PC-9 (cell line): ENCODE measurements at regions not wholly inside any gene's neighbourhood (a gene's known extent, or its start where the extent isn't known, plus 50 kb on each side); places are given as distances from the start of the nearest gene placed in this dataset.

Experiments
- BruUV-seq: library from RNA; stranded (reverse); fragments of 400-500 nt; replicated peaks from 2 replicates; lab custom pipeline; 2021; lab: Mats Ljungman, UMichigan
- CTCF ChIA-PET: fragments of 300-600 bp; sonication (Branson Sonifier 250); formaldehyde crosslinking; loops from one replicate; lab custom pipeline; 2022; ENCODE audit warnings: antibody characterized with exemption; lab: Charles Lee
- POLR2A ChIA-PET: fragments of 300-600 bp; sonication (Branson Sonifier 250); formaldehyde crosslinking; loops from one replicate; lab custom pipeline; 2022; ENCODE audit warnings: antibody characterized with exemption; ENCODE audit not compliant: unreplicated experiment; lab: Charles Lee
- DNase-seq, 2 experiments: peaks; one replicate each; pipeline versions ENCODE4 v3.0.0 to v3.0.0-alpha.2; 2015 to 2022; ENCODE audit warnings: mixed read lengths in 1 of 2
- H2AFZ ChIP-seq: fragments of 200-600 bp; sonication (generic); 2 replicates; pipeline ENCODE4 v1.8.1; 2017; ENCODE audit warnings: antibody characterized with exemption
- H3F3A ChIP-seq: fragments of 200-600 bp; sonication (generic); 2 replicates; pipeline ENCODE4 v1.8.1; 2017; ENCODE audit warnings: antibody characterized with exemption, mild to moderate bottlenecking, low read depth; ENCODE audit not compliant: insufficient read depth
- H3K27ac ChIP-seq: fragments of 200-600 bp; sonication (generic); 2 replicates; pipeline ENCODE4 v1.6.1; 2016; ENCODE audit warnings: mixed run types
- H3K27me3 ChIP-seq: fragments of 200-600 bp; sonication (generic); 2 replicates; pipeline ENCODE4 v1.6.1; 2016; ENCODE audit warnings: low read depth, mixed run types; ENCODE audit not compliant: insufficient read depth
- H3K36me3 ChIP-seq: fragments of 200-600 bp; sonication (generic); 2 replicates; pipeline ENCODE4 v1.6.1; 2016; ENCODE audit warnings: low read depth, mixed run types
- H3K4me1 ChIP-seq: fragments of 200-600 bp; sonication (generic); replicated peaks from 2 replicates; pipeline ENCODE4 v1.6.1; 2016; ENCODE audit warnings: mixed run types; ENCODE audit not compliant: insufficient read depth
- H3K4me2 ChIP-seq: fragments of 200-600 bp; sonication (generic); 2 replicates; pipeline ENCODE4 v1.6.1; 2017; ENCODE audit warnings: mixed run types
- H3K4me3 ChIP-seq: fragments of 200-600 bp; sonication (generic); 2 replicates; pipeline ENCODE4 v1.6.1; 2016; ENCODE audit warnings: mixed run types
- H3K79me2 ChIP-seq: fragments of 200-600 bp; sonication (generic); 2 replicates; pipeline ENCODE4 v1.6.1; 2017; ENCODE audit warnings: low read depth, mixed run types
- H3K9me2 ChIP-seq: fragments of 200-600 bp; sonication (generic); 2 replicates; pipeline ENCODE4 v1.8.1; 2017; ENCODE audit warnings: mild to moderate bottlenecking; ENCODE audit not compliant: insufficient read depth
- H3K9me3 ChIP-seq: fragments of 200-600 bp; sonication (generic); 2 replicates; pipeline ENCODE4 v1.8.1; 2016; ENCODE audit warnings: low read depth; ENCODE audit not compliant: insufficient read depth
- H4K20me1 ChIP-seq: fragments of 200-600 bp; sonication (generic); 2 replicates; pipeline ENCODE4 v1.8.1; 2017; ENCODE audit not compliant: insufficient read depth
- CTCF ChIP-seq: fragments of 200-600 bp; sonication (generic); conservative IDR thresholded peaks from 2 replicates; pipeline ENCODE4 v1.6.1; 2017; ENCODE audit warnings: mixed run types, antibody characterized with exemption, mild to moderate bottlenecking, moderate library complexity
- EZH2 ChIP-seq: fragments of 200-600 bp; sonication (generic); IDR thresholded peaks from 2 replicates; pipeline ENCODE4 v1.8.0; 2017; ENCODE audit warnings: antibody characterized with exemption, low read depth
- intact Hi-C: fragments of 100-400 bp; cut with micrococcal nuclease; formaldehyde crosslinking; loops from one replicate; pipeline ENCODE4 v1.10.0; 2022; ENCODE audit not compliant: unreplicated experiment

GRCh38 chr18:41265047-41265446 is 690.0 kb upstream of the PIK3C3 start:
- BruUV-seq, result no TSS peak
- Histone ChIP-seq H3K36me3 (no peaks in the 10 kb centered on the region), H2AFZ (no peak overlapping the region), H4K20me1 (no peaks in the 10 kb centered on the region), H3K4me2 (no peak overlapping the region), H3K79me2 (no peaks in the 10 kb centered on the region), H3K27ac (no peak overlapping the region), H3K4me1 (no peaks in the 10 kb centered on the region), H3K9me3 (no peaks in the 10 kb centered on the region), H3K27me3 (no peaks in the 10 kb centered on the region), H3K9me2 (no peaks in the 10 kb centered on the region), H3K4me3 (no peak overlapping the region), H3F3A (no peaks in the 10 kb centered on the region)
- no peak for DNase-seq
- ChIA-PET CTCF (no interaction called here), POLR2A (no interaction called here)
- no peak for TF ChIP-seq CTCF
- no peak for TF ChIP-seq EZH2
- intact Hi-C loops, result no loop called here

- DNase-seq, result no peak
- H4K20me1 ChIP-seq, result no peaks in the 10 kb centered on the region
- H3K79me2 ChIP-seq, result no peaks in the 10 kb centered on the region
- H3K27me3 ChIP-seq, result no peaks in the 10 kb centered on the region
- ChIA-PET POLR2A (no interaction called here), CTCF (no interaction called here)
- H3K27ac ChIP-seq, result no peak overlapping the region
- no peak overlapping the region for H3K4me2 ChIP-seq
- no peaks in the 10 kb centered on the region for H3K9me2 ChIP-seq
- no peak overlapping the region for H2AFZ ChIP-seq
- H3K9me3 ChIP-seq, result no peaks in the 10 kb centered on the region
- no TSS peak for BruUV-seq
- no peaks in the 10 kb centered on the region for H3F3A ChIP-seq
- no peaks in the 10 kb centered on the region for H3K36me3 ChIP-seq
- H3K4me3 ChIP-seq, result no peak overlapping the region
- TF ChIP-seq EZH2 (no peak), CTCF (no peak)
- no peaks in the 10 kb centered on the region for H3K4me1 ChIP-seq
- intact Hi-C loops, result no loop called here
Observed at GRCh38 chr18:41263956-41264355, 691.1 kb upstream of the PIK3C3 start.

GRCh38 chr18:41262688-41263087 is 692.3 kb upstream of the PIK3C3 start:
- no peaks in the 10 kb centered on the region for H3K36me3 ChIP-seq
- POLR2A ChIA-PET, result no interaction called here
- no TSS peak for BruUV-seq

More at GRCh38 chr18:41262688-41263087, 692.3 kb upstream of the PIK3C3 start:
- H3K4me1 ChIP-seq, result no peaks in the 10 kb centered on the region
- H3K27ac ChIP-seq, result no peak overlapping the region
- no peak overlapping the region for H3K4me2 ChIP-seq
- no peaks in the 10 kb centered on the region for H3K27me3 ChIP-seq
- no peaks in the 10 kb centered on the region for H3K9me3 ChIP-seq
- no peaks in the 10 kb centered on the region for H3K9me2 ChIP-seq
- H4K20me1 ChIP-seq, result no peaks in the 10 kb centered on the region
- no peak for DNase-seq
- CTCF ChIA-PET, result no interaction called here
- H3K79me2 ChIP-seq, result no peaks in the 10 kb centered on the region
- intact Hi-C loops, result no loop called here
- no peaks in the 10 kb centered on the region for H3F3A ChIP-seq
- TF ChIP-seq CTCF (no peak), EZH2 (no peak)
- H3K4me3 ChIP-seq, result no peak overlapping the region
- no peak overlapping the region for H2AFZ ChIP-seq
